KMS-11 (cell line): ENCODE measurements at regions not wholly inside any gene's neighbourhood (a gene's known extent, or its start where the extent isn't known, plus 50 kb on each side); places are given as distances from the start of the nearest gene placed in this dataset.

Experiments
- H2AFZ ChIP-seq: fragments of 200-600 bp; sonication (generic); 2 replicates; pipeline ENCODE4 v1.6.1; 2016; ENCODE audit warnings: antibody characterized with exemption, mixed run types, low read depth
- H3K27ac ChIP-seq: fragments of 200-600 bp; sonication (generic); 2 replicates; pipeline ENCODE4 v1.6.1; 2016; ENCODE audit warnings: mild to moderate bottlenecking, mixed run types
- H3K27me3 ChIP-seq: fragments of 200-600 bp; sonication (generic); 2 replicates; pipeline ENCODE4 v1.6.1; 2017; ENCODE audit warnings: mild to moderate bottlenecking, low read depth, mixed run types, moderate library complexity; ENCODE audit not compliant: insufficient read depth
- H3K36me3 ChIP-seq: fragments of 200-600 bp; sonication (generic); 2 replicates; pipeline ENCODE4 v1.6.1; 2017; ENCODE audit warnings: mild to moderate bottlenecking, mixed run types; ENCODE audit not compliant: insufficient read depth
- H3K4me1 ChIP-seq: fragments of 200-600 bp; sonication (generic); 2 replicates; pipeline ENCODE4 v1.6.1; 2016; ENCODE audit warnings: mild to moderate bottlenecking, low read depth, mixed run types; ENCODE audit not compliant: poor library complexity, severe bottlenecking
- H3K4me2 ChIP-seq: fragments of 200-600 bp; sonication (generic); 2 replicates; pipeline ENCODE4 v1.7.0; 2016; ENCODE audit warnings: mild to moderate bottlenecking, mixed run types
- H3K4me3 ChIP-seq: fragments of 200-600 bp; sonication (generic); IDR thresholded peaks from 2 replicates; pipeline ENCODE4 v1.6.1; 2017; ENCODE audit warnings: low read depth, low read length, mixed read lengths; ENCODE audit not compliant: insufficient read depth
- H3K79me2 ChIP-seq: fragments of 200-600 bp; sonication (generic); 2 replicates; pipeline ENCODE4 v1.6.1; 2016; ENCODE audit warnings: low read depth, mixed run types; ENCODE audit not compliant: insufficient read depth
- H3K9ac ChIP-seq: fragments of 200-600 bp; sonication (generic); 2 replicates; pipeline ENCODE4 v1.6.1; 2016; ENCODE audit warnings: mild to moderate bottlenecking, mixed run types
- H4K20me1 ChIP-seq: fragments of 200-600 bp; sonication (generic); 2 replicates; pipeline ENCODE4 v1.6.1; 2016; ENCODE audit warnings: mild to moderate bottlenecking, mixed run types; ENCODE audit not compliant: insufficient read depth
- TF ChIP-seq, protein P1 (sequence below): fragments of 200-600 bp; sonication (generic); conservative IDR thresholded peaks from 2 replicates; pipeline ENCODE4 v1.6.1; 2017; ENCODE audit warnings: low read depth, mild to moderate bottlenecking, antibody characterized with exemption, low read length, moderate library complexity, mixed read lengths

DNA sequence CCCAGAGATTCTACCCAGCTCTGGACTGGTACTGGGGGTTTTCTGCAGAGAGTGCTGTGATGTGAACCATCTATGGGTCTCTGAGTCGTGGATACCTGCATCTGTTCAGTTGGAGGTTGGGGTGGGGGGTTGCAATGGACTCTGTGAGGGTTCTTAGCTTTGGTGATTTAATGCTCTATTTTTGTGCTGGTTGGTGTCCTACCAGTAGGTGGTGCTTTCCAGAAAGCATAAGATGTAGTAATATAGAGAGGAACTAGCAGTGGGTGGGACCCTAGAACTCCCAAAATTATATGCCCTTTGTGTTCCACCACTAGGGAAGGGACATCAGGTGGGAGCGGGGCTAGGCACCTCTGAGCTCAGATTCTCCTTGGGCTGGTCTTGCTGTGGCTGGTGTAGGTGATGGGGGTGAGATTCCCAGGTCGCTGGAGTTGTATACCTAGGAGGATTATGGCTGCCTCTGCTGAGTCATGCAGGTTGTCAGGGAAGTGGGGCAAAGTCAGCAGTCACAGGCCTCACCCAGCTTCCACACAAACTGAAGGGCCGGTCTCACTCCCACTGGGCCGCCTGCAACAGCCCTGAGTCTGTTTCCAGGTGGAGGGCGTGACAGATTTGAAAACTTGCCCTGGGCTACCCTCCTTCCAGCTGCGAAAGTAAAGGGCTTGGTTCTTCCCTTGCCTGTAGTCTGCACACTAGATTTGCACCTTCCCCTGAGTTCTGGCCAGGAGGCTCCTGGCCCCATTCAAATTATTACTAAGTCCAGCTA is 573.0 kb upstream of the SLITRK1 start:
- H3K4me2 ChIP-seq = no peak overlapping the region
- H3K9ac ChIP-seq = no peak overlapping the region
- H3K27ac ChIP-seq = no peak overlapping the region
- no peaks in the 10 kb centered on the region for H3K79me2 ChIP-seq
- TF ChIP-seq, protein P1, sequence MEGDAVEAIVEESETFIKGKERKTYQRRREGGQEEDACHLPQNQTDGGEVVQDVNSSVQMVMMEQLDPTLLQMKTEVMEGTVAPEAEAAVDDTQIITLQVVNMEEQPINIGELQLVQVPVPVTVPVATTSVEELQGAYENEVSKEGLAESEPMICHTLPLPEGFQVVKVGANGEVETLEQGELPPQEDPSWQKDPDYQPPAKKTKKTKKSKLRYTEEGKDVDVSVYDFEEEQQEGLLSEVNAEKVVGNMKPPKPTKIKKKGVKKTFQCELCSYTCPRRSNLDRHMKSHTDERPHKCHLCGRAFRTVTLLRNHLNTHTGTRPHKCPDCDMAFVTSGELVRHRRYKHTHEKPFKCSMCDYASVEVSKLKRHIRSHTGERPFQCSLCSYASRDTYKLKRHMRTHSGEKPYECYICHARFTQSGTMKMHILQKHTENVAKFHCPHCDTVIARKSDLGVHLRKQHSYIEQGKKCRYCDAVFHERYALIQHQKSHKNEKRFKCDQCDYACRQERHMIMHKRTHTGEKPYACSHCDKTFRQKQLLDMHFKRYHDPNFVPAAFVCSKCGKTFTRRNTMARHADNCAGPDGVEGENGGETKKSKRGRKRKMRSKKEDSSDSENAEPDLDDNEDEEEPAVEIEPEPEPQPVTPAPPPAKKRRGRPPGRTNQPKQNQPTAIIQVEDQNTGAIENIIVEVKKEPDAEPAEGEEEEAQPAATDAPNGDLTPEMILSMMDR = no peak
- H3K4me3 ChIP-seq = no peak overlapping the region
- no peaks in the 10 kb centered on the region for H3K4me1 ChIP-seq
- no peak overlapping the region for H2AFZ ChIP-seq
- H3K36me3 ChIP-seq = no peaks in the 10 kb centered on the region
- H4K20me1 ChIP-seq = no peaks in the 10 kb centered on the region
- H3K27me3 ChIP-seq = no peaks in the 10 kb centered on the region

DNA sequence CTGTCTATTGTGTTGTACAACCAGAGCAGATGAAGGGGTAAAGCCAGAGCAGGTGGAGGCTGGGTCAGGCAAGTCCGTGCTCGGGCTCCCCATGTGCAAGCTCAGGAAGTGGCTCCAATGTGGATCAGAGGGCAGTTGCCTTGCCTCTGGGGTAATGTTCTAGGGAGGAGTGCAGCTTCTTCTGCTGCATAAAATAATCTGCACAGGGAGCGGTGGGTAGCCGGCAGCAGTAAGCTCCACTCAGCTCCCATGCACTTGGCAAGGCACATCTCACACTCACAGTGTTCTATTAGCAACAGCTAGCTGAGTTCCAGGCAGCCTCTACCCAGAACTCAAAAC is 565.3 kb upstream of the SLITRK1 start:
- Histone ChIP-seq H3K36me3 (no peaks in the 10 kb centered on the region), H4K20me1 (no peaks in the 10 kb centered on the region), H3K9ac (no peak overlapping the region), H3K4me2 (no peak overlapping the region), H3K27ac (no peak overlapping the region), H2AFZ (no peak overlapping the region), H3K4me3 (no peak overlapping the region), H3K79me2 (no peaks in the 10 kb centered on the region), H3K27me3 (no peaks in the 10 kb centered on the region), H3K4me1 (no peaks in the 10 kb centered on the region)
- TF ChIP-seq, protein P1 = no peak

DNA sequence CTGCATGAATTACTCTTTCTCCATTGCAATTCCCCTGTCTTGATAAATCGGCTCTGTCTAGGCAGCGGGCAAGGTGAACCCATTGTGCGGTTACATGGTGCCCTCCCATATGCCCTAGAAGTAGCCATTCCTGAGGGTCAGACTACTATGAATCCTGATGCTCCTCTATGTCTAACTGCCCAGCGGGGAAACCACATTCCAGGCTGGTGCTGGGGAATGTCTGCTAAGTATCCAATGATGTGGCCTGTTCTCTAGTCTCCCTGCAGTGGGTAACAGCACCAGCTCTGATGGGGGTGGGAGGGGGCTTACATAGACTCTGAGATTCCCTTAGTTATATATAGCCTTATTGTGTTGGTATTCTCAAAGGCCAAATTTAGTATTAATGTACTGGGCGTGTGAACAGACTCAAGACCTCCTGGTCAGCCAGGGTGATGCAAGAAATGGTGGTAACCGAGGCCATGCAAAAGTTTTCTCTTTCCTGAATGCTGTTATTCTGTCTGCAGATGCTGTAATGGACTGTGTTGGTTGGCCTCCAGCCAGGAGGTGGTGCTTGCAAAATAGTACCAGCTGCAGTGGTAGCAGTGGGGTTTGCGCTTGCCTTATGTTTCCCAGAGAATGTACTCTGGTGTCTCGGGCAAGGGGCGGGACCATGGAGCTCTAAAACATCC is 564.8 kb upstream of the SLITRK1 start:
- Histone ChIP-seq H3K79me2 (no peaks in the 10 kb centered on the region), H3K9ac (no peak overlapping the region), H3K4me3 (no peak overlapping the region), H3K36me3 (no peaks in the 10 kb centered on the region), H3K4me1 (no peaks in the 10 kb centered on the region), H3K27me3 (no peaks in the 10 kb centered on the region), H4K20me1 (no peaks in the 10 kb centered on the region), H3K4me2 (no peak overlapping the region), H2AFZ (no peak overlapping the region), H3K27ac (no peak overlapping the region)
- TF ChIP-seq, protein P1 = no peak

DNA sequence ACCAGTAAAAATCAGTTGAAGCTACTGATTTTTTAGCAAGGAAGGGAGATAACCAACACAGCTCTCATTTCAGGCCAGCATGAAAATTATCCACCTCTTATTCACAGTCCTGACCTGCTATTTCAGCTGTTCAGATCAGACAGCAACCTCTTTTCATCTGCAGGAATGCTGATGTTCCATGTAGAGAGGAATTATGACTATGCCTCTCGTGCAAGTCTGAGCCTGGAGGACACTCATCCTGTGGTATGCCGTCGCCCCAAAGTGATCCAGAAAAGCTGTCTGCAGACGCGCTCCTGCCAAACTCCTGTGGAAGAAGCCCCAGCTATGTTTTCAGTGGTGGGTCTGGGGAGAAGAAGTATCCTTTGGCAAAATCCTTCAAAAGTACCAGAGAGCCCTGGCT is 563.5 kb upstream of the SLITRK1 start:
- TF ChIP-seq, protein P1 = no peak
- no peak overlapping the region for H2AFZ ChIP-seq
- H3K4me1 ChIP-seq = no peaks in the 10 kb centered on the region
- H3K27me3 ChIP-seq = no peaks in the 10 kb centered on the region
- no peak overlapping the region for H3K9ac ChIP-seq
- no peaks in the 10 kb centered on the region for H3K36me3 ChIP-seq
- H3K27ac ChIP-seq = no peak overlapping the region
- no peaks in the 10 kb centered on the region for H4K20me1 ChIP-seq
- H3K4me3 ChIP-seq = no peak overlapping the region
- H3K79me2 ChIP-seq = no peaks in the 10 kb centered on the region
- no peak overlapping the region for H3K4me2 ChIP-seq
